ENCODE measurements at regions not wholly inside any gene's neighbourhood (a gene's known extent, or its start where the extent isn't known, plus 50 kb on each side); places are given as distances from the start of the nearest gene placed in this dataset.
"Not testable (repeated sequence)": the region's sequence is repeated elsewhere in the genome, so short reads cannot be mapped to it uniquely, and the experiment has no call there.

- no peaks in the 10 kb centered on the region for H3K9me3 ChIP-seq (ENCODE audit: low read length)
- intact Hi-C loops (cut with micrococcal nuclease; ENCODE audit: unreplicated experiment) = no loop called here
- no TSS peak for BruUV-seq (replicated peaks)
- POLR2A ChIA-PET = interaction anchor here (1.0 kb wide), 1 partner anchor 11 kb away, joined by 4 read pairs; no protein-coding TSS in a partner anchor
- no peaks in the 10 kb centered on the region for H3K36me3 ChIP-seq (ENCODE audit: insufficient read depth, low read length)
- TF ChIP-seq CTCF (conservative IDR thresholded peaks at IDR 0.05; ENCODE audit: low read length) (no peak), EZH2phosphoT487 (IDR thresholded peaks at IDR 0.05; ENCODE audit: borderline replicate concordance, low read depth, low read length) (no peak)
- CTCF ChIA-PET (ENCODE audit: unreplicated experiment) = no interaction called here
- H3K4me3 ChIP-seq (ENCODE audit: low read depth, low read length, poor library complexity, severe bottlenecking) = no peak overlapping the region
- no peaks in the 10 kb centered on the region for H3K4me1 ChIP-seq (ENCODE audit: insufficient read depth, low read length, poor library complexity, severe bottlenecking)
- no peaks in the 10 kb centered on the region for H4K20me1 ChIP-seq (ENCODE audit: insufficient read depth, low read length)
- H3K27ac ChIP-seq (ENCODE audit: low read depth, low read length, poor library complexity, severe bottlenecking) = no peak overlapping the region
- DNase-seq (ENCODE audit: low spot score) = no peak
- H2AFZ ChIP-seq (ENCODE audit: low read length) = no peak overlapping the region
- no peaks in the 10 kb centered on the region for H3K9me2 ChIP-seq (ENCODE audit: insufficient read depth, low read length)
- no peak overlapping the region for H3K4me2 ChIP-seq (ENCODE audit: low read length)
- no peaks in the 10 kb centered on the region for H3K79me2 ChIP-seq (ENCODE audit: insufficient read depth, low read depth, low read length)
Observed at GRCh38 chr4:58286335-58286734, 1176.2 kb upstream of the IGFBP7 start.

- POLR2A ChIA-PET = interaction anchor here (0.6 kb wide), 1 partner anchor 84 kb away, joined by 5 read pairs; no protein-coding TSS in a partner anchor
- not testable (repeated sequence) for H2AFZ ChIP-seq (ENCODE audit: low read length); BruUV-seq (replicated peaks)
Observed at GRCh38 chr4:58280928-58281327, 1170.7 kb upstream of the IGFBP7 start.

GRCh38 chr4:58275856-58276255, 1165.7 kb upstream of the IGFBP7 start:
- Histone ChIP-seq H3K79me2 (ENCODE audit: insufficient read depth, low read depth, low read length) (no peaks in the 10 kb centered on the region), H3K36me3 (ENCODE audit: insufficient read depth, low read length) (no peaks in the 10 kb centered on the region), H3K4me2 (ENCODE audit: low read length) (no peak overlapping the region), H3K9me3 (ENCODE audit: low read length) (no peaks in the 10 kb centered on the region), H4K20me1 (ENCODE audit: insufficient read depth, low read length) (no peaks in the 10 kb centered on the region), H3K4me1 (ENCODE audit: insufficient read depth, low read length, poor library complexity, severe bottlenecking) (no peaks in the 10 kb centered on the region), H2AFZ (ENCODE audit: low read length) (no peak overlapping the region), H3K4me3 (ENCODE audit: low read depth, low read length, poor library complexity, severe bottlenecking) (no peak overlapping the region), H3K27ac (ENCODE audit: low read depth, low read length, poor library complexity, severe bottlenecking) (no peak overlapping the region), H3K9me2 (ENCODE audit: insufficient read depth, low read length) (no peaks in the 10 kb centered on the region)
- no TSS peak for BruUV-seq (replicated peaks)
- no peak for TF ChIP-seq EZH2phosphoT487 (IDR thresholded peaks at IDR 0.05; ENCODE audit: borderline replicate concordance, low read depth, low read length)
- no peak for TF ChIP-seq CTCF (conservative IDR thresholded peaks at IDR 0.05; ENCODE audit: low read length)
- intact Hi-C loops (cut with micrococcal nuclease; ENCODE audit: unreplicated experiment) = no loop called here
- ChIA-PET POLR2A (interaction anchor here (1.5 kb wide), 1 partner anchor 10 kb away, joined by 4 read pairs; no protein-coding TSS in a partner anchor), CTCF (ENCODE audit: unreplicated experiment) (no interaction called here)
- DNase-seq (ENCODE audit: low spot score) = no peak

More at GRCh38 chr4:58280928-58281327, 1170.7 kb upstream of the IGFBP7 start:
- H3K4me2 ChIP-seq (ENCODE audit: low read length); H3K27ac ChIP-seq (ENCODE audit: low read depth, low read length, poor library complexity, severe bottlenecking); H4K20me1 ChIP-seq (ENCODE audit: insufficient read depth, low read length); DNase-seq (ENCODE audit: low spot score); H3K79me2 ChIP-seq (ENCODE audit: insufficient read depth, low read depth, low read length); CTCF ChIA-PET (ENCODE audit: unreplicated experiment); H3K9me3 ChIP-seq (ENCODE audit: low read length); H3K4me3 ChIP-seq (ENCODE audit: low read depth, low read length, poor library complexity, severe bottlenecking); H3K4me1 ChIP-seq (ENCODE audit: insufficient read depth, low read length, poor library complexity, severe bottlenecking); H3K9me2 ChIP-seq (ENCODE audit: insufficient read depth, low read length); intact Hi-C loops (cut with micrococcal nuclease; ENCODE audit: unreplicated experiment); H3K36me3 ChIP-seq (ENCODE audit: insufficient read depth, low read length): not testable (repeated sequence)
